WTC11 (cell line): ENCODE measurements at regions not wholly inside any gene's neighbourhood (a gene's known extent, or its start where the extent isn't known, plus 50 kb on each side); places are given as distances from the start of the nearest gene placed in this dataset.

Experiments
- ATAC-seq: fragments of 200-7000 bp; cut with Tn5 transposase; 2 replicates; pipeline ENCODE4 v1.10.0; 2021; ENCODE audit warnings: mild to moderate bottlenecking, moderate library complexity
- CTCF ChIA-PET: fragments of 300-600 bp; sonication (Branson Sonifier 250); formaldehyde crosslinking; loops from one replicate; lab custom pipeline; 2021; ENCODE audit warnings: antibody characterized with exemption; lab: Charles Lee
- POLR2A ChIA-PET: fragments of 350-600 bp; sonication (Branson Sonifier 250); formaldehyde crosslinking; loops from one replicate; lab custom pipeline; 2021; ENCODE audit warnings: antibody characterized with exemption; lab: Charles Lee
- DNase-seq: peaks from one replicate; pipeline ENCODE4 v3.0.0; 2021; ENCODE audit warnings: low spot score
- H3K27ac Mint-ChIP-seq: 2 replicates; pipeline ENCODE4 v1.8.0; 2021; ENCODE audit warnings: mixed read lengths
- H3K27me3 Mint-ChIP-seq: 2 replicates; pipeline ENCODE4 v1.8.0; 2021; ENCODE audit warnings: low read depth, mild to moderate bottlenecking, moderate library complexity, mixed read lengths
- H3K36me3 Mint-ChIP-seq: 2 replicates; pipeline ENCODE4 v1.8.0; 2021; ENCODE audit warnings: mixed read lengths
- H3K4me1 Mint-ChIP-seq: 2 replicates; pipeline ENCODE4 v1.8.0; 2022; ENCODE audit warnings: mixed read lengths
- H3K4me3 Mint-ChIP-seq: 2 replicates; pipeline ENCODE4 v1.8.0; 2021; ENCODE audit warnings: mild to moderate bottlenecking, moderate library complexity, mixed read lengths
- H3K9me3 Mint-ChIP-seq: 2 replicates; pipeline ENCODE4 v1.8.0; 2021; ENCODE audit warnings: mixed read lengths
- CREB1 ChIP-seq: sonication (generic); formaldehyde crosslinking; IDR thresholded peaks from 2 replicates; pipeline ENCODE4 v1.8.0; 2023; ENCODE audit warnings: mild to moderate bottlenecking, missing genetic modification reagents
- ETV6 ChIP-seq: sonication (generic); formaldehyde crosslinking; IDR thresholded peaks from 2 replicates; pipeline ENCODE4 v1.8.1; 2022; ENCODE audit warnings: mild to moderate bottlenecking, missing genetic modification reagents
- FOXK1 ChIP-seq: sonication (generic); formaldehyde crosslinking; IDR thresholded peaks from 2 replicates; pipeline ENCODE4 v1.8.0; 2022; ENCODE audit warnings: mild to moderate bottlenecking, moderate library complexity, missing genetic modification reagents
- FOXP1 ChIP-seq: sonication (generic); formaldehyde crosslinking; IDR thresholded peaks from 2 replicates; pipeline ENCODE4 v1.8.0; 2022; ENCODE audit warnings: missing genetic modification reagents, mild to moderate bottlenecking, moderate library complexity, borderline replicate concordance
- JAZF1 ChIP-seq: fragments of 250-450 bp; sonication (Bioruptor Pico); IDR thresholded peaks from 2 replicates; pipeline ENCODE4 v1.9.0; 2021; ENCODE audit warnings: moderate library complexity, mild to moderate bottlenecking, inconsistent platforms
- KAT7 ChIP-seq: sonication (generic); formaldehyde crosslinking; IDR thresholded peaks from 2 replicates; pipeline ENCODE4 v1.8.1; 2023; ENCODE audit warnings: missing genetic modification reagents, mild to moderate bottlenecking, borderline replicate concordance
- MYBL2 ChIP-seq: sonication (generic); formaldehyde crosslinking; IDR thresholded peaks from 2 replicates; pipeline ENCODE4 v1.8.1; 2023; ENCODE audit warnings: mild to moderate bottlenecking, moderate library complexity, missing genetic modification reagents
- RELA ChIP-seq: sonication (generic); formaldehyde crosslinking; IDR thresholded peaks from 2 replicates; pipeline ENCODE4 v1.8.1; 2022; ENCODE audit warnings: missing genetic modification reagents, mild to moderate bottlenecking, borderline replicate concordance
- SMAD3 ChIP-seq: sonication (generic); formaldehyde crosslinking; IDR thresholded peaks from 2 replicates; pipeline ENCODE4 v1.8.0; 2022; ENCODE audit warnings: missing genetic modification reagents, mild to moderate bottlenecking, borderline replicate concordance
- SOX15 ChIP-seq: fragments of 250-450 bp; sonication (Bioruptor Pico); IDR thresholded peaks from 2 replicates; pipeline ENCODE4 v1.9.0; 2021; ENCODE audit warnings: mild to moderate bottlenecking
- TEAD1 ChIP-seq: sonication (generic); formaldehyde crosslinking; IDR thresholded peaks from 2 replicates; pipeline ENCODE4 v1.8.0; 2022; ENCODE audit warnings: mild to moderate bottlenecking, missing genetic modification reagents
- ZNF219 ChIP-seq: sonication (generic); formaldehyde crosslinking; IDR thresholded peaks from 2 replicates; pipeline ENCODE4 v1.8.0; 2023; ENCODE audit warnings: missing genetic modification reagents, mild to moderate bottlenecking, borderline replicate concordance
- ZNF416 ChIP-seq: fragments of 250-450 bp; sonication (Bioruptor Pico); IDR thresholded peaks from 2 replicates; pipeline ENCODE4 v1.9.0; 2021; ENCODE audit warnings: mild to moderate bottlenecking, inconsistent platforms
- ZNF423 ChIP-seq: fragments of 250-450 bp; sonication (Bioruptor Pico); IDR thresholded peaks from 2 replicates; pipeline ENCODE4 v2.1.2; 2022; ENCODE audit warnings: mild to moderate bottlenecking, moderate library complexity
- TF ChIP-seq, protein P1 (sequence below): sonication (generic); formaldehyde crosslinking; IDR thresholded peaks from 2 replicates; pipeline ENCODE4 v1.8.1; 2023; ENCODE audit warnings: mild to moderate bottlenecking, missing genetic modification reagents, moderate library complexity
- TF ChIP-seq, protein P2 (sequence below): sonication (generic); formaldehyde crosslinking; IDR thresholded peaks from 2 replicates; pipeline ENCODE4 v1.8.1; 2022; ENCODE audit warnings: low read depth, missing genetic modification reagents, borderline replicate concordance
- TF ChIP-seq, protein P3 (sequence below): sonication (generic); formaldehyde crosslinking; IDR thresholded peaks from 2 replicates; pipeline ENCODE4 v1.8.1; 2022; ENCODE audit warnings: low read depth, mild to moderate bottlenecking, moderate library complexity, missing genetic modification reagents, borderline replicate concordance
- TF ChIP-seq, protein P4 (sequence below): fragments of 250-450 bp; sonication (Bioruptor Pico); IDR thresholded peaks from 2 replicates; pipeline ENCODE4 v1.9.0; 2021; ENCODE audit warnings: mild to moderate bottlenecking

DNA sequence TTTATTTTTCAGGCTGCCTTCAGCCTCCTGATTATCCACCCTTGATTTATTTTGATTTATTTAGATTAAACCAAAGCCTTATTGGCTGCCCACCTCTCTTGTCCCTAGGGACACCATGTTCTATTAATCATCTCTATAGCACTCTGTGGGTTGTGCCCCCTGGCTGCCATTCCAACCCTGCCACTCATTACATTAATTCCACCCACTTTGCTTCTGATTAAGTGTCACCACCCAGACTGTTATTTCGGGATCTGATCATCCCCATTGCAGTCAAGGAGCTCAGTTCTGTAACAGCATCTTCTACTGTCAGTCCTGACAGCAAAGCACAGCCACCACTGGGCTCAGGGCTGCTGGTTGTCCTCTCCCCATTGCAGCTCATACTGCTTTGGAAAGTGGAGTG lies 175.1 kb upstream of the DDX18 start:
- no peak for TF ChIP-seq JAZF1 (CRISPR knock-in tag)
- TF ChIP-seq, protein P1, sequence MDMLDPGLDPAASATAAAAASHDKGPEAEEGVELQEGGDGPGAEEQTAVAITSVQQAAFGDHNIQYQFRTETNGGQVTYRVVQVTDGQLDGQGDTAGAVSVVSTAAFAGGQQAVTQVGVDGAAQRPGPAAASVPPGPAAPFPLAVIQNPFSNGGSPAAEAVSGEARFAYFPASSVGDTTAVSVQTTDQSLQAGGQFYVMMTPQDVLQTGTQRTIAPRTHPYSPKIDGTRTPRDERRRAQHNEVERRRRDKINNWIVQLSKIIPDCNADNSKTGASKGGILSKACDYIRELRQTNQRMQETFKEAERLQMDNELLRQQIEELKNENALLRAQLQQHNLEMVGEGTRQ (CRISPR knock-in tag) = no peak
- no peak for TF ChIP-seq MYBL2 (CRISPR knock-in tag)
- TF ChIP-seq CREB1 = no peak
- TF ChIP-seq TEAD1 (CRISPR knock-in tag) = no peak
- TF ChIP-seq KAT7 (CRISPR knock-in tag) = no peak
- no peak for TF ChIP-seq FOXP1 (CRISPR knock-in tag)
- TF ChIP-seq ZNF219 (CRISPR knock-in tag) = no peak
- TF ChIP-seq, protein P2, sequence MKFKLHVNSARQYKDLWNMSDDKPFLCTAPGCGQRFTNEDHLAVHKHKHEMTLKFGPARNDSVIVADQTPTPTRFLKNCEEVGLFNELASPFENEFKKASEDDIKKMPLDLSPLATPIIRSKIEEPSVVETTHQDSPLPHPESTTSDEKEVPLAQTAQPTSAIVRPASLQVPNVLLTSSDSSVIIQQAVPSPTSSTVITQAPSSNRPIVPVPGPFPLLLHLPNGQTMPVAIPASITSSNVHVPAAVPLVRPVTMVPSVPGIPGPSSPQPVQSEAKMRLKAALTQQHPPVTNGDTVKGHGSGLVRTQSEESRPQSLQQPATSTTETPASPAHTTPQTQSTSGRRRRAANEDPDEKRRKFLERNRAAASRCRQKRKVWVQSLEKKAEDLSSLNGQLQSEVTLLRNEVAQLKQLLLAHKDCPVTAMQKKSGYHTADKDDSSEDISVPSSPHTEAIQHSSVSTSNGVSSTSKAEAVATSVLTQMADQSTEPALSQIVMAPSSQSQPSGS = no peak
- no peak overlapping the region for H3K4me3 Mint-ChIP-seq
- DNase-seq = no peak
- no peak for ATAC-seq
- no peaks in the 10 kb centered on the region for H3K4me1 Mint-ChIP-seq
- no peaks in the 10 kb centered on the region for H3K27me3 Mint-ChIP-seq
- peaks cover 19% of the 10 kb centered on the region for H3K36me3 Mint-ChIP-seq
- ChIA-PET POLR2A (no interaction called here), CTCF (no interaction called here)
- H3K9me3 Mint-ChIP-seq = peaks cover 37% of the 10 kb centered on the region
- H3K27ac Mint-ChIP-seq = no peak overlapping the region

DNA sequence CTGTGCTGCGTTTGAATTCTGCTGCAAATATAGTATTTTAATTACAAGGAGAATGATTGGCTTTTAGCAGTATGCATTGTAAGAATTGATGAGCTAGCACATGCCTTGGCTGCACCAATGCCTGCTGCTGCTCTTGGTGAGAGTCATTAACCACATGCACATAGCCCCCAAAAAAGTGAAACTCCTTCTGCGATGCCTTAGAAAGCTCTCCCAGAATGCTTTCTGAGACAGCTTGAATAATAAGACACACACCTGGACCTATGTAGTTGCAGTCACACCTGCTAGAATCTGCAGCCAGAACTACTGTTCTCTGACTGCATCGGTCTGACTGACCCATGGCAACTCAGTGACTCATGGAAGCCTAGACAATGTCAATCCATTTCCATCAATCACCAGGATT lies 170.1 kb upstream of the DDX18 start:
- Mint-ChIP-seq H3K36me3 (peaks cover 7% of the 10 kb centered on the region), H3K27me3 (no peaks in the 10 kb centered on the region)
- ATAC-seq = no peak

DNA sequence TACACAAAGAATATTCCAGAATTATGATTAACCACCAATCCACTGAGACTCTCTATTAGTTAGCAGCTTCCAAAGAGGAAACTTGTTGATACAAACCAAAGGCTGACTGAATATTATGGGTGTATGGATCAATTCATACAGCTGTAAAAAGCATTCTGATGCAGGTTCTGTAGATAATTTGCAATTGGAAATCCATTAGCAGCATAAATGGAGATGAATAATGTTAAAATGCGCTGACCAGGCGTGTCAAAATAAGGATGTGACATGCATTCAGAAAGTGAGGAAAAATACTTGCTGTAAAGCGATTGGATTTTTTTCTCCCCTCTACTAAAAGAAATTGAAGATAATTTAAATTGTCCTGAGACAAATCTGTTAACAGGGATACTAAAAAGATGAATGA lies 169.0 kb upstream of the DDX18 start:
- Mint-ChIP-seq H3K27me3 (no peaks in the 10 kb centered on the region), H3K36me3 (peaks cover 6% of the 10 kb centered on the region), H3K4me3 (no peak overlapping the region), H3K9me3 (peaks cover 6% of the 10 kb centered on the region), H3K27ac (no peak overlapping the region), H3K4me1 (peaks cover 7% of the 10 kb centered on the region)
- ATAC-seq (no peak), DNase-seq (no peak)
- CTCF ChIA-PET = no interaction called here
- TF ChIP-seq RELA (CRISPR knock-in tag) (no peak), FOXK1 (no peak), SMAD3 (CRISPR knock-in tag) (no peak), ETV6 (CRISPR knock-in tag) (no peak), SOX15 (CRISPR knock-in tag) (no peak), ZNF423 (CRISPR knock-in tag) (no peak)
- TF ChIP-seq, protein P3, sequence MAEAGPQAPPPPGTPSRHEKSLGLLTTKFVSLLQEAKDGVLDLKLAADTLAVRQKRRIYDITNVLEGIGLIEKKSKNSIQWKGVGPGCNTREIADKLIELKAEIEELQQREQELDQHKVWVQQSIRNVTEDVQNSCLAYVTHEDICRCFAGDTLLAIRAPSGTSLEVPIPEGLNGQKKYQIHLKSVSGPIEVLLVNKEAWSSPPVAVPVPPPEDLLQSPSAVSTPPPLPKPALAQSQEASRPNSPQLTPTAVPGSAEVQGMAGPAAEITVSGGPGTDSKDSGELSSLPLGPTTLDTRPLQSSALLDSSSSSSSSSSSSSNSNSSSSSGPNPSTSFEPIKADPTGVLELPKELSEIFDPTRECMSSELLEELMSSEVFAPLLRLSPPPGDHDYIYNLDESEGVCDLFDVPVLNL (CRISPR knock-in tag) = no peak
- POLR2A ChIA-PET = no interaction called here

More for the DNA sequence above, 170.1 kb upstream of the DDX18 start:
- H3K27ac Mint-ChIP-seq = no peak overlapping the region
- CTCF ChIA-PET = no interaction called here
- POLR2A ChIA-PET = no interaction called here
- no peak for DNase-seq
- H3K9me3 Mint-ChIP-seq = peaks cover 9% of the 10 kb centered on the region
- no peak overlapping the region for H3K4me3 Mint-ChIP-seq
- H3K4me1 Mint-ChIP-seq = peaks cover 7% of the 10 kb centered on the region
- TF ChIP-seq, protein P2 = no peak
- TF ChIP-seq, protein P3 (CRISPR knock-in tag) = no peak
- no peak for TF ChIP-seq ZNF416
- TF ChIP-seq, protein P4, sequence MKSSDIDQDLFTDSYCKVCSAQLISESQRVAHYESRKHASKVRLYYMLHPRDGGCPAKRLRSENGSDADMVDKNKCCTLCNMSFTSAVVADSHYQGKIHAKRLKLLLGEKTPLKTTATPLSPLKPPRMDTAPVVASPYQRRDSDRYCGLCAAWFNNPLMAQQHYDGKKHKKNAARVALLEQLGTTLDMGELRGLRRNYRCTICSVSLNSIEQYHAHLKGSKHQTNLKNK (CRISPR knock-in tag) = no peak
